NCI-H510A treated with DMSO at 0.1 percent for 48 hours (cell line): ENCODE measurements at regions not wholly inside any gene's neighbourhood (a gene's known extent, or its start where the extent isn't known, plus 50 kb on each side); places are given as distances from the start of the nearest gene placed in this dataset.
A peak's percentile ranks its signal among the peaks of the same experiment; 100 is the strongest.
"Not testable (repeated sequence)": the region's sequence is repeated elsewhere in the genome, so short reads cannot be mapped to it uniquely, and the experiment has no call there.

Experiments used
- DNase-seq: peaks from one replicate; lab custom pipeline; 2025; lab: John Stamatoyannopoulos, UW

GRCh38 chr12:68509242-68509641 lies 101.5 kb upstream of the RAP1B start:
- no peak for DNase-seq

- no peak for DNase-seq
These were observed 100.3 kb upstream of the RAP1B start for GRCh38 chr12:68510397-68510796.

GRCh38 chr12:68514807-68515411 lies 95.8 kb upstream of the RAP1B start:
- DNase-seq = no peak

GRCh38 chr12:68515793-68516192 lies 94.9 kb upstream of the RAP1B start:
- DNase-seq = no peak

GRCh38 chr12:68521321-68521839 lies 89.3 kb upstream of the RAP1B start:
- no peak for DNase-seq

GRCh38 chr12:68521848-68522502 lies 88.7 kb upstream of the RAP1B start:
- DNase-seq = no peak

GRCh38 chr12:68529466-68529865 lies 81.2 kb upstream of the RAP1B start:
- no peak for DNase-seq

- DNase-seq = no peak
These were observed 80.8 kb upstream of the RAP1B start for GRCh38 chr12:68529869-68530268.

GRCh38 chr12:68530299-68530698 lies 80.4 kb upstream of the RAP1B start:
- DNase-seq = no peak

GRCh38 chr12:68530965-68531364 lies 79.7 kb upstream of the RAP1B start:
- DNase-seq = no peak

- DNase-seq = no peak
These were observed 78.4 kb upstream of the RAP1B start for GRCh38 chr12:68532204-68532886.

GRCh38 chr12:68532887-68533248 lies 77.8 kb upstream of the RAP1B start:
- DNase-seq = no peak

- DNase-seq = no peak
These were observed 76.6 kb upstream of the RAP1B start for GRCh38 chr12:68534108-68534507.

- DNase-seq = no peak
These were observed 73.7 kb upstream of the RAP1B start for GRCh38 chr12:68536885-68537485.

GRCh38 chr12:68537571-68537970 lies 73.1 kb upstream of the RAP1B start:
- no peak for DNase-seq

GRCh38 chr12:68538726-68539614 lies 71.7 kb upstream of the RAP1B start:
- peak; percentile 5 for DNase-seq

- DNase-seq = no peak
These were observed 71.1 kb upstream of the RAP1B start for GRCh38 chr12:68539615-68539952.

GRCh38 chr12:68540768-68541167 lies 69.9 kb upstream of the RAP1B start:
- DNase-seq = not testable (repeated sequence)

GRCh38 chr12:68547318-68547717 lies 63.4 kb upstream of the RAP1B start:
- DNase-seq = not testable (repeated sequence)

- DNase-seq = not testable (repeated sequence)
These were observed 58.0 kb upstream of the RAP1B start for GRCh38 chr12:68552605-68553195.

- DNase-seq = no peak
These were observed 53.5 kb upstream of the RAP1B start for GRCh38 chr12:68557011-68557730.
